HCT116 (cell line): ENCODE measurements at regions not wholly inside any gene's neighbourhood (a gene's known extent, or its start where the extent isn't known, plus 50 kb on each side); places are given as distances from the start of the nearest gene placed in this dataset.

Experiments
- ATAC-seq: fragments of 200-7000 bp; cut with Tn5 transposase; 2 replicates; pipeline ENCODE4 v1.9.1; 2020; ENCODE audit warnings: mild to moderate bottlenecking, moderate library complexity
- BruUV-seq: library from RNA; stranded (reverse); fragments of 400-500 nt; replicated peaks from 2 replicates; lab custom pipeline; 2021; lab: Mats Ljungman, UMichigan
- CTCF ChIA-PET: fragments of 300-600 bp; sonication (Branson Sonifier 250); formaldehyde crosslinking; loops from one replicate; lab custom pipeline; 2021; ENCODE audit warnings: antibody characterized with exemption; lab: Charles Lee
- POLR2A ChIA-PET: fragments of 300-600, 350-600 bp; sonication (Branson Sonifier 250); formaldehyde crosslinking; loops from one replicate; lab custom pipeline; 2021; ENCODE audit warnings: antibody characterized with exemption; lab: Charles Lee
- RAD21 ChIA-PET, 2 experiments: fragments of 300-600 bp; sonication (Branson Sonifier 250); formaldehyde crosslinking; loops; one replicate each; lab custom pipeline; 2023; ENCODE audit warnings: low total read pairs in 2 of 2; ENCODE audit not compliant: uncharacterized antibody in 2 of 2, unreplicated experiment in 2 of 2, low non-redundant PET in 1 of 2; lab: Charles Lee
- DNase-seq: peaks from one replicate; pipeline ENCODE4 v3.0.0-alpha.2; 2010; ENCODE audit warnings: low read depth, low spot score
- H2AFZ ChIP-seq: fragments of 200-600 bp; shearing (Covaris generic), sonication (generic); 2 replicates; pipeline ENCODE4 v1.6.1; 2017; ENCODE audit warnings: low read depth, mixed run types, mixed read lengths, antibody characterized with exemption, low read length; ENCODE audit not compliant: poor library complexity, severe bottlenecking
- H3K27ac ChIP-seq: 2 replicates; pipeline ENCODE4 v1.5.1; 2012; ENCODE audit warnings: low read depth, low read length
- H3K27me3 ChIP-seq: fragments of 200-600 bp; sonication (generic); 2 replicates; pipeline ENCODE4 v1.6.1; 2016; ENCODE audit warnings: mixed run types, low read length, mixed read lengths; ENCODE audit not compliant: insufficient read depth
- H3K36me3 ChIP-seq, 2 experiments: fragments of 200-500 bp in 1 of 2; fragments of 200-600 bp in 1 of 2; sonication (Bioruptor generic) in 1 of 2; sonication (generic) in 1 of 2; 2 replicates each; pipeline versions ENCODE4 v1.5.1 to v1.6.1; 2014 to 2016; ENCODE audit warnings: low read length in 2 of 2, inconsistent platforms in 1 of 2, mixed read lengths in 1 of 2, mixed run types in 1 of 2; ENCODE audit not compliant: insufficient read depth in 2 of 2, control insufficient read depth in 1 of 2
- H3K4me1 ChIP-seq, 2 experiments: fragments of 200-600 bp in 1 of 2; sonication (generic) in 1 of 2; 2 replicates each; pipeline versions ENCODE4 v1.5.1 to v1.6.1; 2012 to 2017; ENCODE audit warnings: low read length in 2 of 2, inconsistent platforms in 1 of 2, mild to moderate bottlenecking in 1 of 2, mixed read lengths in 1 of 2, mixed run types in 1 of 2, moderate library complexity in 1 of 2; ENCODE audit not compliant: insufficient read depth in 2 of 2, control insufficient read depth in 1 of 2
- H3K4me2 ChIP-seq: fragments of 200-600 bp; sonication (generic); 2 replicates; pipeline ENCODE4 v1.6.1; 2017; ENCODE audit warnings: mixed run types, low read length, mixed read lengths
- H3K4me3 ChIP-seq, 2 experiments: fragments of 200-600 bp in 1 of 2; sonication (generic) in 1 of 2; replicated peaks in 1 of 2; 2 replicates each; pipeline ENCODE4 v1.5.1; 2011 to 2016; ENCODE audit warnings: low read length in 2 of 2, control low read depth in 1 of 2, low read depth in 1 of 2, mild to moderate bottlenecking in 1 of 2, mixed read lengths in 1 of 2, mixed run types in 1 of 2
- H3K79me2 ChIP-seq: fragments of 200-600 bp; sonication (generic); 2 replicates; pipeline ENCODE4 v1.6.1; 2017; ENCODE audit warnings: mild to moderate bottlenecking, mixed run types, low read length, moderate library complexity, mixed read lengths; ENCODE audit not compliant: insufficient read depth
- H3K9ac ChIP-seq: fragments of 200-600 bp; sonication (generic); 2 replicates; pipeline ENCODE4 v1.6.1; 2016; ENCODE audit warnings: low read length, mixed read lengths
- H3K9me2 ChIP-seq: fragments of 200-600 bp; sonication (generic), shearing (Covaris generic); 2 replicates; pipeline ENCODE4 v1.6.1; 2017; ENCODE audit warnings: mixed run types, mild to moderate bottlenecking, moderate library complexity; ENCODE audit not compliant: insufficient read depth
- H3K9me3 ChIP-seq, 2 experiments: fragments of 200-500 bp in 1 of 2; fragments of 200-600 bp in 1 of 2; sonication (Bioruptor generic) in 1 of 2; sonication (generic) in 1 of 2; 2 replicates each; pipeline ENCODE4 v1.6.1; 2014 to 2017; ENCODE audit warnings: low read length in 2 of 2, mixed read lengths in 2 of 2, inconsistent platforms in 1 of 2, low read depth in 1 of 2, mild to moderate bottlenecking in 1 of 2, mixed run types in 1 of 2, moderate library complexity in 1 of 2; ENCODE audit not compliant: control insufficient read depth in 1 of 2, insufficient read depth in 1 of 2
- H4K20me1 ChIP-seq: fragments of 200-600 bp; sonication (generic), shearing (Covaris generic); 2 replicates; pipeline ENCODE4 v1.6.1; 2017; ENCODE audit warnings: mixed run types, mild to moderate bottlenecking, moderate library complexity; ENCODE audit not compliant: insufficient read depth
- CTCF ChIP-seq, 3 experiments: fragments of 200-600 bp in 1 of 3; sonication (generic) in 1 of 3; IDR thresholded peaks in 2 of 3; conservative IDR thresholded peaks in 1 of 3; 2 replicates each; pipeline ENCODE4 v1.5.1; 2012 to 2017; ENCODE audit warnings: low read depth in 2 of 3, low read length in 2 of 3, antibody characterized with exemption in 1 of 3, borderline replicate concordance in 1 of 3, control low read depth in 1 of 3, mild to moderate bottlenecking in 1 of 3, mixed read lengths in 1 of 3, mixed run types in 1 of 3, moderate library complexity in 1 of 3; ENCODE audit not compliant: insufficient read depth in 1 of 3
- ELF1 ChIP-seq: IDR thresholded peaks from 2 replicates; pipeline ENCODE4 v1.6.1; 2012; ENCODE audit warnings: low read depth, borderline replicate concordance
- EZH2 ChIP-seq: fragments of 200-600 bp; sonication (generic); IDR thresholded peaks from 2 replicates; pipeline ENCODE4 v1.6.1; 2017; ENCODE audit warnings: antibody characterized with exemption, mixed run types
- EZH2phosphoT487 ChIP-seq: fragments of 200-600 bp; IDR thresholded peaks from 2 replicates; pipeline ENCODE4 v1.6.1; 2018; ENCODE audit warnings: antibody characterized with exemption, borderline replicate concordance
- JUND ChIP-seq: IDR thresholded peaks from 2 replicates; pipeline ENCODE4 v1.6.1; 2012
- RAD21 ChIP-seq: IDR thresholded peaks from 2 replicates; pipeline ENCODE4 v1.6.1; 2012; ENCODE audit warnings: low read depth, mild to moderate bottlenecking
- REST ChIP-seq: IDR thresholded peaks from 2 replicates; pipeline ENCODE4 v1.6.1; 2012; ENCODE audit warnings: low read depth
- SIN3A ChIP-seq: IDR thresholded peaks from 2 replicates; pipeline ENCODE4 v1.6.1; 2012; ENCODE audit warnings: low read depth
- SRF ChIP-seq: IDR thresholded peaks from 2 replicates; pipeline ENCODE4 v1.6.1; 2012; ENCODE audit warnings: low read depth
- TCF7L2 ChIP-seq: IDR thresholded peaks from 2 replicates; pipeline ENCODE4 v1.7.0; 2011; ENCODE audit warnings: borderline replicate concordance, inconsistent platforms; ENCODE audit not compliant: insufficient read depth, insufficient read length; ENCODE audit errors: extremely low read depth
- intact Hi-C: fragments of 100-400 bp; cut with micrococcal nuclease; formaldehyde crosslinking; loops from 2 replicates; pipeline ENCODE4 v1.10.0; 2022

- no peak for ATAC-seq
- H3K27me3 ChIP-seq = no peaks in the 10 kb centered on the region
- H3K9ac ChIP-seq = no peak overlapping the region
- H4K20me1 ChIP-seq = no peaks in the 10 kb centered on the region
- RAD21 ChIA-PET = no interaction called here
- H3K79me2 ChIP-seq = no peaks in the 10 kb centered on the region
- no peaks in the 10 kb centered on the region for H3K9me2 ChIP-seq
- no peaks in the 10 kb centered on the region for H3K36me3 ChIP-seq
- no peaks in the 10 kb centered on the region for H3K9me3 ChIP-seq
- intact Hi-C loops = no loop called here
- no peak overlapping the region for H2AFZ ChIP-seq
- no peak overlapping the region for H3K4me3 ChIP-seq
- BruUV-seq = no TSS peak
- TF ChIP-seq REST (no peak), EZH2 (no peak), SRF (no peak), RAD21 (no peak), EZH2phosphoT487 (no peak), ELF1 (no peak), SIN3A (no peak), JUND (no peak), TCF7L2 (no peak), CTCF (IDR thresholded peaks at IDR 0.05 in 2 of 3, conservative IDR thresholded peaks at IDR 0.05 in 1 of 3; ENCODE audit: borderline replicate concordance in 1 of 3, insufficient read depth in 1 of 3, low read depth in 2 of 3, low read length in 2 of 3) (no peak)
- H3K4me2 ChIP-seq = no peak overlapping the region
- CTCF ChIA-PET = no interaction called here
- H3K27ac ChIP-seq = no peak overlapping the region
- no peak for DNase-seq
- POLR2A ChIA-PET = no interaction called here
- 0 out of 4 replicates have a peak, but pooled peaks cover 0 to 4% of the 10 kb centered on the region in 2 experiments for H3K4me1 ChIP-seq
These were observed 152.6 kb downstream of the ETS2 start for GRCh38 chr21:38958323-38958705.
